NCI-H1092 (cell line): ENCODE measurements at regions not wholly inside any gene's neighbourhood (a gene's known extent, or its start where the extent isn't known, plus 50 kb on each side); places are given as distances from the start of the nearest gene placed in this dataset.
"Not testable (repeated sequence)": the region's sequence is repeated elsewhere in the genome, so short reads cannot be mapped to it uniquely, and the experiment has no call there.

ENCODE experiments used
- DNase-seq: peaks from one replicate; lab custom pipeline; 2025; lab: John Stamatoyannopoulos, UW

GRCh38 chr14:71240171-71240570 lies 332.9 kb downstream of the PCNX1 start:
- DNase-seq, result no peak

- no peak for DNase-seq
Measured at GRCh38 chr14:71240866-71241520, 333.7 kb downstream of the PCNX1 start.

- no peak for DNase-seq
Measured at GRCh38 chr14:71242237-71242748, 335.0 kb downstream of the PCNX1 start.

GRCh38 chr14:71243697-71244096 lies 336.4 kb downstream of the PCNX1 start:
- DNase-seq, result no peak

- DNase-seq, result no peak
Measured at GRCh38 chr14:71244341-71244740, 337.1 kb downstream of the PCNX1 start.

GRCh38 chr14:71245659-71246361 lies 338.6 kb downstream of the PCNX1 start:
- DNase-seq, result no peak

GRCh38 chr14:71246539-71246938 lies 339.3 kb downstream of the PCNX1 start:
- DNase-seq, result no peak

- DNase-seq, result no peak
Measured at GRCh38 chr14:71247106-71247505, 339.8 kb downstream of the PCNX1 start.

GRCh38 chr14:71248194-71248593 lies 340.9 kb downstream of the PCNX1 start:
- DNase-seq, result no peak

- DNase-seq, result no peak
Measured at GRCh38 chr14:71250347-71250746, 343.1 kb downstream of the PCNX1 start.

GRCh38 chr14:71250791-71251190 lies 343.5 kb downstream of the PCNX1 start:
- DNase-seq, result no peak

- not testable (repeated sequence) for DNase-seq
Measured at GRCh38 chr14:71254091-71254719, 346.9 kb downstream of the PCNX1 start.

- no peak for DNase-seq
Measured at GRCh38 chr14:71261206-71261605, 353.9 kb downstream of the PCNX1 start.

GRCh38 chr14:71262441-71262840 lies 355.2 kb downstream of the PCNX1 start:
- no peak for DNase-seq

- no peak for DNase-seq
Measured at GRCh38 chr14:71264260-71264659, 357.0 kb downstream of the PCNX1 start.

GRCh38 chr14:71267007-71267513 lies 359.8 kb downstream of the PCNX1 start:
- DNase-seq, result no peak

- DNase-seq, result no peak
Measured at GRCh38 chr14:71267691-71268090, 360.4 kb downstream of the PCNX1 start.

- no peak for DNase-seq
Measured at GRCh38 chr14:71270111-71270510, 362.9 kb downstream of the PCNX1 start.

- DNase-seq, result no peak
Measured at GRCh38 chr14:71271166-71271945, 364.1 kb downstream of the PCNX1 start.

- no peak for DNase-seq
Measured at GRCh38 chr14:71273366-71273765, 366.1 kb downstream of the PCNX1 start.

GRCh38 chr14:71284048-71284447 lies 376.8 kb downstream of the PCNX1 start:
- no peak for DNase-seq

- no peak for DNase-seq
Measured at GRCh38 chr14:71286126-71286525, 378.9 kb downstream of the PCNX1 start.
